Cerebellar nuclear complex (tissue), 1 donor: ENCODE measurements at regions not wholly inside any gene's neighbourhood (a gene's known extent, or its start where the extent isn't known, plus 50 kb on each side); places are given as distances from the start of the nearest gene placed in this dataset.
"Not testable (repeated sequence)": the region's sequence is repeated elsewhere in the genome, so short reads cannot be mapped to it uniquely, and the experiment has no call there.

ENCODE experiments used
- DNase-seq, 2 experiments: peaks; one replicate each; lab custom pipeline; 2025; lab: John Stamatoyannopoulos, UW

- DNase-seq, result no peak
Measured at GRCh38 chr10:8768341-8768740, 713.9 kb downstream of the GATA3 start.

- DNase-seq, result no peak
Measured at GRCh38 chr10:8768852-8769251, 714.4 kb downstream of the GATA3 start.

- DNase-seq, result no peak
Measured at GRCh38 chr10:8776926-8777622, 722.6 kb downstream of the GATA3 start.

GRCh38 chr10:8778713-8779112 is 724.2 kb downstream of the GATA3 start:
- no peak for DNase-seq

- DNase-seq, result no peak
Measured at GRCh38 chr10:8787649-8788048, 733.2 kb downstream of the GATA3 start.

GRCh38 chr10:8790390-8790789 is 735.9 kb downstream of the GATA3 start:
- DNase-seq, result no peak

- no peak for DNase-seq
Measured at GRCh38 chr10:8794860-8795259, 740.4 kb downstream of the GATA3 start.

- no peak for DNase-seq
Measured at GRCh38 chr10:8800426-8800825, 745.9 kb downstream of the GATA3 start.

- no peak for DNase-seq
Measured at GRCh38 chr10:8803992-8804391, 749.5 kb downstream of the GATA3 start.

- DNase-seq, result no peak
Measured at GRCh38 chr10:8810677-8811076, 756.2 kb downstream of the GATA3 start.

GRCh38 chr10:8811201-8811600 is 756.7 kb downstream of the GATA3 start:
- no peak for DNase-seq

GRCh38 chr10:8815969-8816368 is 761.5 kb downstream of the GATA3 start:
- no peak for DNase-seq

GRCh38 chr10:8817299-8817698 is 762.8 kb downstream of the GATA3 start:
- no peak for DNase-seq

GRCh38 chr10:8825611-8826010 is 771.1 kb downstream of the GATA3 start:
- no peak for DNase-seq

- no peak for DNase-seq
Measured at GRCh38 chr10:8829592-8829991, 775.1 kb downstream of the GATA3 start.

- no peak for DNase-seq
Measured at GRCh38 chr10:8830048-8830447, 775.6 kb downstream of the GATA3 start.

- no peak for DNase-seq
Measured at GRCh38 chr10:8830876-8831275, 776.4 kb downstream of the GATA3 start.

GRCh38 chr10:8835453-8836167 is 781.1 kb downstream of the GATA3 start:
- DNase-seq, result no peak

- no peak for DNase-seq
Measured at GRCh38 chr10:8840356-8840755, 785.9 kb downstream of the GATA3 start.

- DNase-seq, result no peak
Measured at GRCh38 chr10:8844141-8844540, 789.7 kb downstream of the GATA3 start.

GRCh38 chr10:8852546-8852945 is 798.1 kb downstream of the GATA3 start:
- DNase-seq, result no peak

- DNase-seq, result no peak
Measured at GRCh38 chr10:8853048-8853447, 798.6 kb downstream of the GATA3 start.

GRCh38 chr10:8868924-8869323 is 814.4 kb downstream of the GATA3 start:
- not testable (repeated sequence) for DNase-seq

GRCh38 chr10:8873310-8873709 is 818.8 kb downstream of the GATA3 start:
- DNase-seq, result no peak
